ENCODE measurements at regions not wholly inside any gene's neighbourhood (a gene's known extent, or its start where the extent isn't known, plus 50 kb on each side); places are given as distances from the start of the nearest gene placed in this dataset.

DNA sequence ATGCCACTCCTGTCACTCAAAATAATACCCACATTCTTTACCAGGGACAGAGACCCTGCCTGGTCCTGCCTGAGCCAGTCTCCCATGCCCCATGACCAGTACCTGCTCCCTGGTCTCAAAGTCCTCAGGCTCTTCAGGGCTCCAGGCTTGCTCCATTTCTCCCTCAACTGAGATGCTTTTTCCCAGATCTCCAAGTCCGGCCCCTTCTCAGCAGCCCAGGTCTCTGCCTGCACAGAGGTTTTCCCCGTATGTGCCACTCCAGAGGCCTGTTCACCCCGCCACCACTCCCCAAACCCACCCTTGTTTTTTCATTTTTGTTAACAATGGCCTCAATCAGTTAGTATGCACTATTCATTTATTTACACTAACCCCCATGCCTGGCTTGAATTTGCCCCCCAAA, 499.5 kb upstream of the MYT1L start:
- no peak overlapping the region for H3K4me3 ChIP-seq (ENCODE audit: insufficient read length, low read depth)
- no peak for TF ChIP-seq YY1 (IDR thresholded peaks at IDR 0.05; ENCODE audit: insufficient read depth, insufficient read length)
- no peak for TF ChIP-seq ZNF274 (IDR thresholded peaks at IDR 0.05; ENCODE audit: low read depth, low read length)
- no peaks in the 10 kb centered on the region for H3K4me1 ChIP-seq (ENCODE audit: insufficient read depth, insufficient read length)
- no peaks in the 10 kb centered on the region for H3K9me3 ChIP-seq (ENCODE audit: insufficient read depth, low read length)
- H3K9ac ChIP-seq (ENCODE audit: insufficient read length, low read depth) = no peak overlapping the region
- DNase-seq (ENCODE audit: low read depth, low spot score) = no peak
- no peaks in the 10 kb centered on the region for H3K27me3 ChIP-seq (ENCODE audit: insufficient read depth, insufficient read length)
- no peaks in the 10 kb centered on the region for H3K36me3 ChIP-seq (ENCODE audit: insufficient read depth, insufficient read length, low read length)

GRCh38 chr2:2828774-2829368, 497.8 kb upstream of the MYT1L start:
- Histone ChIP-seq H3K4me1 (ENCODE audit: insufficient read depth, insufficient read length) (no peaks in the 10 kb centered on the region), H3K4me3 (ENCODE audit: insufficient read length, low read depth) (no peak overlapping the region), H3K36me3 (ENCODE audit: insufficient read depth, insufficient read length, low read length) (no peaks in the 10 kb centered on the region), H3K9me3 (ENCODE audit: insufficient read depth, low read length) (no peaks in the 10 kb centered on the region), H3K9ac (ENCODE audit: insufficient read length, low read depth) (no peak overlapping the region), H3K27me3 (ENCODE audit: insufficient read depth, insufficient read length) (no peaks in the 10 kb centered on the region)
- TF ChIP-seq YY1 (IDR thresholded peaks at IDR 0.05; ENCODE audit: insufficient read depth, insufficient read length) = no peak
- no peak for TF ChIP-seq SUZ12 (IDR thresholded peaks at IDR 0.05; ENCODE audit: extremely low read depth, insufficient read depth, insufficient read length)
- no peak for TF ChIP-seq ZNF274 (IDR thresholded peaks at IDR 0.05; ENCODE audit: low read depth, low read length)
- no peak for DNase-seq (ENCODE audit: low read depth, low spot score)

- no peaks in the 10 kb centered on the region for H3K27me3 ChIP-seq (ENCODE audit: insufficient read depth, insufficient read length)
- no peak for TF ChIP-seq ZNF274 (IDR thresholded peaks at IDR 0.05; ENCODE audit: low read depth, low read length)
- TF ChIP-seq SUZ12 (IDR thresholded peaks at IDR 0.05; ENCODE audit: extremely low read depth, insufficient read depth, insufficient read length) = no peak
- TF ChIP-seq YY1 (IDR thresholded peaks at IDR 0.05; ENCODE audit: insufficient read depth, insufficient read length) = no peak
- no peak overlapping the region for H3K9ac ChIP-seq (ENCODE audit: insufficient read length, low read depth)
- DNase-seq (ENCODE audit: low read depth, low spot score) = no peak
- no peaks in the 10 kb centered on the region for H3K9me3 ChIP-seq (ENCODE audit: insufficient read depth, low read length)
- H3K4me3 ChIP-seq (ENCODE audit: insufficient read length, low read depth) = no peak overlapping the region
- no peaks in the 10 kb centered on the region for H3K36me3 ChIP-seq (ENCODE audit: insufficient read depth, insufficient read length, low read length)
- no peaks in the 10 kb centered on the region for H3K4me1 ChIP-seq (ENCODE audit: insufficient read depth, insufficient read length)
These were observed 496.7 kb upstream of the MYT1L start for GRCh38 chr2:2827761-2828221.

DNA sequence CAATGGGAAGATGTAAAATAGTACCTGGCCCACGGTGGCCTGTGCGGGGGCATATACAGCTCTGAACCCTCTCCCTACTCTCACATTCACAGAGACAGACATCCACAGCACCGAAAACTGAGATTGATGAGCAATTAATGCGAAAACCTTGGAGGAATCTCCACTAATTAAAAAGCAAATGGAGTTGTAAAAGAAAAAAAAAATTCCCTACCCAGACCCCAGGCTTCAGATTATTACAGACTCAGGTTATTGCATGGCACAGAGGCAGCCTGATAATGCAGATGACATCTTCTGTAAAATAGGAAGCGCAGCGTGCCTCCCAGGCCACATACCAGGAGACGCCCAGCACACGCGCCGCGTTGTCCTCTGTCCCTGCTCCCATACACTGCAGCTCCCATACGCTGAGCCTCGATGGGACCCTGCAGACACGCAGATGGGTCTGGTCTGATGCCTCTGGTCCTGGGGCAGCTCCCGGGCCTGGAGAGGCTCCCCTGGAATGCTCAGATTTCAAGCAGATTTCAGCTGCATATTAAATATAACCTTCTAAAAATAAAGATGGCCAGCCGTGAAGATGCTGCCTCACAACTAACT, 496.1 kb upstream of the MYT1L start:
- Histone ChIP-seq H3K36me3 (ENCODE audit: insufficient read depth, insufficient read length, low read length) (no peaks in the 10 kb centered on the region), H3K4me3 (ENCODE audit: insufficient read length, low read depth) (no peak overlapping the region), H3K9ac (ENCODE audit: insufficient read length, low read depth) (no peak overlapping the region), H3K27me3 (ENCODE audit: insufficient read depth, insufficient read length) (no peaks in the 10 kb centered on the region), H3K4me1 (ENCODE audit: insufficient read depth, insufficient read length) (no peaks in the 10 kb centered on the region), H3K9me3 (ENCODE audit: insufficient read depth, low read length) (no peaks in the 10 kb centered on the region)
- no peak for DNase-seq (ENCODE audit: low read depth, low spot score)
- TF ChIP-seq ZNF274 (IDR thresholded peaks at IDR 0.05; ENCODE audit: low read depth, low read length) (no peak), SUZ12 (IDR thresholded peaks at IDR 0.05; ENCODE audit: extremely low read depth, insufficient read depth, insufficient read length) (no peak), YY1 (IDR thresholded peaks at IDR 0.05; ENCODE audit: insufficient read depth, insufficient read length) (no peak)

DNA sequence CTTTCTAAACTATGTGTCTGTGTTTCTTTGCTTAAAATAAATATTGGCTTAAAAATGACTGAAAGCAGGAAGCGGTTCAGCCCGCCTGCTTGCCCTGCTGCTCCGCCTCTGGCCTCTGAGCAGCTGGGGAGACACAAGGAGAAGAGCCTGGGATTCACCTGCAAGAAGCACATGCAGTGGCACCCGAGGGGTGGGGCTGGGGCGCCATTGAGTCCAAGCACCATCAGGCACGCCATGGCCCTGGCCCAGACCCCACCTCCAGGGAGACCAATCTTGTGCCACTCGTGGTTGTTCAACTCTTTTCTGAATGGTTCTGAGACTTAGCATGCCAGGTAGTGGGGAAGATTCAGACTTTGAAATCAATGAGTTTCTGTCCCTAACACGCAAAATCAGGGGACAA, 495.5 kb upstream of the MYT1L start:
- Histone ChIP-seq H3K9me3 (ENCODE audit: insufficient read depth, low read length) (no peaks in the 10 kb centered on the region), H3K27me3 (ENCODE audit: insufficient read depth, insufficient read length) (no peaks in the 10 kb centered on the region), H3K9ac (ENCODE audit: insufficient read length, low read depth) (no peak overlapping the region), H3K4me3 (ENCODE audit: insufficient read length, low read depth) (no peak overlapping the region), H3K4me1 (ENCODE audit: insufficient read depth, insufficient read length) (no peaks in the 10 kb centered on the region), H3K36me3 (ENCODE audit: insufficient read depth, insufficient read length, low read length) (no peaks in the 10 kb centered on the region)
- no peak for TF ChIP-seq YY1 (IDR thresholded peaks at IDR 0.05; ENCODE audit: insufficient read depth, insufficient read length)
- no peak for TF ChIP-seq SUZ12 (IDR thresholded peaks at IDR 0.05; ENCODE audit: extremely low read depth, insufficient read depth, insufficient read length)
- no peak for TF ChIP-seq ZNF274 (IDR thresholded peaks at IDR 0.05; ENCODE audit: low read depth, low read length)
- DNase-seq (ENCODE audit: low read depth, low spot score) = no peak

- no peak for DNase-seq (ENCODE audit: low read depth, low spot score)
These were observed 495.1 kb upstream of the MYT1L start for GRCh38 chr2:2826209-2826551.

DNA sequence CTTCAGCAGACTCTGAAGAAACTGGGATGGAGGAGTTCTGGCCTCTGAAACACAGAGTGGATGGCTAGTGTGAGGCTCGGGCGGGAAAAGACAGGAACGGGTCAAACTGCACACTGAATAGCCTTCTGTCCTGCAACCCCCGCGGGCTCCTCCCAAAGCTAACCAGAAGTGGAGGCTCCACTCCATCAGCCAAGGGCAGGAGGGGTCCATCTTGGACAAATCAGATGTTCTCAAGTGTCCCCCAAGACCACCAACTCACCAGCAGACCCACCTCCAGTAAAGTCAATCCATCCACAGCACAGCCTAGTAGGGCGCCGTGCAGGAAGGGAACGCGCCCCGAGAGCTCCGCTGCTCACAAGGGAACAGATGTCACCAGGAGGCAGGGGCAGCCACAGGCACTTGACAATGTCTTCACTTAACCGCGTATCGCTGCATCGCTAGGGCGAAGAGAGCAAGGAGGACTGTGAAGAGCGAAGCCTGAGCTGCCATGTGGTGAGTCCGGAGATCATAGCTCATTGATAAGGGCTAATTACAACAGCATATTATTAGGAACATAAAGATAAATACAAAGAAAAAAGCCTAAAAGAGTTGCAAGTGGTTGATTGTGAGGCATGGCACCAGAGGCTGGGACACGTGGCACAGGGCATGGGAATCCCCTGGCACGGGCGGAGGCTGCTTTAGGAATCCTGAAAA, 494.6 kb upstream of the MYT1L start:
- TF ChIP-seq ZNF274 (IDR thresholded peaks at IDR 0.05; ENCODE audit: low read depth, low read length) (no peak), YY1 (IDR thresholded peaks at IDR 0.05; ENCODE audit: insufficient read depth, insufficient read length) (no peak), SUZ12 (IDR thresholded peaks at IDR 0.05; ENCODE audit: extremely low read depth, insufficient read depth, insufficient read length) (no peak)

More at GRCh38 chr2:2826209-2826551, 495.1 kb upstream of the MYT1L start:
- no peaks in the 10 kb centered on the region for H3K9me3 ChIP-seq (ENCODE audit: insufficient read depth, low read length)
- H3K4me1 ChIP-seq (ENCODE audit: insufficient read depth, insufficient read length) = no peaks in the 10 kb centered on the region
- no peaks in the 10 kb centered on the region for H3K27me3 ChIP-seq (ENCODE audit: insufficient read depth, insufficient read length)
- TF ChIP-seq SUZ12 (IDR thresholded peaks at IDR 0.05; ENCODE audit: extremely low read depth, insufficient read depth, insufficient read length) = no peak
- TF ChIP-seq ZNF274 (IDR thresholded peaks at IDR 0.05; ENCODE audit: low read depth, low read length) = no peak
- no peak for TF ChIP-seq YY1 (IDR thresholded peaks at IDR 0.05; ENCODE audit: insufficient read depth, insufficient read length)
- no peak overlapping the region for H3K9ac ChIP-seq (ENCODE audit: insufficient read length, low read depth)
- no peaks in the 10 kb centered on the region for H3K36me3 ChIP-seq (ENCODE audit: insufficient read depth, insufficient read length, low read length)
- no peak overlapping the region for H3K4me3 ChIP-seq (ENCODE audit: insufficient read length, low read depth)

More for the DNA sequence above, 494.6 kb upstream of the MYT1L start:
- no peak overlapping the region for H3K4me3 ChIP-seq (ENCODE audit: insufficient read length, low read depth)
- H3K9ac ChIP-seq (ENCODE audit: insufficient read length, low read depth) = no peak overlapping the region
- no peaks in the 10 kb centered on the region for H3K27me3 ChIP-seq (ENCODE audit: insufficient read depth, insufficient read length)
- no peaks in the 10 kb centered on the region for H3K4me1 ChIP-seq (ENCODE audit: insufficient read depth, insufficient read length)
- H3K9me3 ChIP-seq (ENCODE audit: insufficient read depth, low read length) = no peaks in the 10 kb centered on the region
- no peaks in the 10 kb centered on the region for H3K36me3 ChIP-seq (ENCODE audit: insufficient read depth, insufficient read length, low read length)
- no peak for DNase-seq (ENCODE audit: low read depth, low spot score)

Measured in NT2/D1 (cell line).